ENCODE measurements at regions not wholly inside any gene's neighbourhood (a gene's known extent, or its start where the extent isn't known, plus 50 kb on each side); places are given as distances from the start of the nearest gene placed in this dataset.

GRCh38 chr15:62899090-62899493 is 143.5 kb upstream of the TPM1 start:
- no peak overlapping the region for H3K27ac ChIP-seq (ENCODE audit: low read depth, low read length, poor library complexity, severe bottlenecking)

DNA sequence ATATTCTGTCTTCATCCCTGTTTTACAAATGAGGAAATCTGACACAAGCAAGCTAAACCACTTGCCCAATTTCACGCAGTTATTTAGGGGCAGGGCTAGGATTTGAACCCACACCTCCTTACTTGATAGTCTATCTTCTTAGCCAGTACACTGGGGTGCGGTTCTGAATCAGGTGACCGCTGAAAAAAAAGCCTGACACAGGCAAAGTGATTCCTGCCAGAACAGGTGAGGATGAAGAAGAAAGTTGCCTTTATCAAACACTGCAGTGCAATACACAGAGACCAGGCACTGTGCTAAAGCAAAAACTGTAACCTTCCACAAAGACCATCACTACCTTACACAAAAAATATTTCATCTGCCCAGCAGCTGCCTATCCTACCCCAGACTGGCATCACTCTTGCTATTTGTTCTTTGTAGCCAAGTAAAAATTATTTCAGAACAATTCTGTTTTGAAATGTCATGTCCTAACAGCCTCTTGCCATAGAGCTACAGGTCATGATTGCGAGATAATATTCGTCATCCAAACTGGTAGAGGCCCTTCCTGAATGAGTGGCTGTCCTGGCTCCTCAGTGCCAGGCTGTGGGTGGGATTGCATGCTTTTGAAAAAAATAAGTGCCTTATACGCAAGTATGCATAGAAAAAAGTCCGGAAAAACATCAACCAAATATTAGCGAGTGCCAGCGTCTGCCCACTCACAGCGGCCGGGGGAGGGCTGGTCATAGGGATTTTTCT is 142.3 kb upstream of the TPM1 start:
- intact Hi-C loops (cut with micrococcal nuclease; ENCODE audit: unreplicated experiment): no loop called here
- no TSS peak for BruUV-seq (replicated peaks)
- Histone ChIP-seq H3K27ac (ENCODE audit: low read depth, low read length, poor library complexity, severe bottlenecking) (no peak overlapping the region), H3K27me3 (replicated peaks; ENCODE audit: insufficient read depth, low read depth, low read length, poor library complexity) (no peaks in the 10 kb centered on the region), H3K9me3 (ENCODE audit: low read depth, low read length, poor library complexity, severe bottlenecking) (no peaks in the 10 kb centered on the region), H3K4me1 (ENCODE audit: insufficient read depth, low read length, poor library complexity, severe bottlenecking) (peaks cover 11% of the 10 kb centered on the region), H3K4me3 (ENCODE audit: low read depth, low read length, poor library complexity, severe bottlenecking) (no peak overlapping the region), H3K36me3 (ENCODE audit: insufficient read depth, low read length, poor library complexity, severe bottlenecking) (no peaks in the 10 kb centered on the region)
- ChIA-PET CTCF (no interaction called here), POLR2A (ENCODE audit: low non-redundant PET) (no interaction called here)
- no peak for DNase-seq (ENCODE audit: low spot score)
- TF ChIP-seq, protein P1, sequence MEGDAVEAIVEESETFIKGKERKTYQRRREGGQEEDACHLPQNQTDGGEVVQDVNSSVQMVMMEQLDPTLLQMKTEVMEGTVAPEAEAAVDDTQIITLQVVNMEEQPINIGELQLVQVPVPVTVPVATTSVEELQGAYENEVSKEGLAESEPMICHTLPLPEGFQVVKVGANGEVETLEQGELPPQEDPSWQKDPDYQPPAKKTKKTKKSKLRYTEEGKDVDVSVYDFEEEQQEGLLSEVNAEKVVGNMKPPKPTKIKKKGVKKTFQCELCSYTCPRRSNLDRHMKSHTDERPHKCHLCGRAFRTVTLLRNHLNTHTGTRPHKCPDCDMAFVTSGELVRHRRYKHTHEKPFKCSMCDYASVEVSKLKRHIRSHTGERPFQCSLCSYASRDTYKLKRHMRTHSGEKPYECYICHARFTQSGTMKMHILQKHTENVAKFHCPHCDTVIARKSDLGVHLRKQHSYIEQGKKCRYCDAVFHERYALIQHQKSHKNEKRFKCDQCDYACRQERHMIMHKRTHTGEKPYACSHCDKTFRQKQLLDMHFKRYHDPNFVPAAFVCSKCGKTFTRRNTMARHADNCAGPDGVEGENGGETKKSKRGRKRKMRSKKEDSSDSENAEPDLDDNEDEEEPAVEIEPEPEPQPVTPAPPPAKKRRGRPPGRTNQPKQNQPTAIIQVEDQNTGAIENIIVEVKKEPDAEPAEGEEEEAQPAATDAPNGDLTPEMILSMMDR (conservative IDR thresholded peaks at IDR 0.05; ENCODE audit: low read depth, low read length): no peak
- TF ChIP-seq EZH2 (IDR thresholded peaks at IDR 0.05; ENCODE audit: borderline replicate concordance, low read depth, low read length, poor library complexity, severe bottlenecking): no peak

More at GRCh38 chr15:62899090-62899493, 143.5 kb upstream of the TPM1 start:
- no peak overlapping the region for H3K4me3 ChIP-seq (ENCODE audit: low read depth, low read length, poor library complexity, severe bottlenecking)
- BruUV-seq (replicated peaks): no TSS peak
- no peaks in the 10 kb centered on the region for H3K9me3 ChIP-seq (ENCODE audit: low read depth, low read length, poor library complexity, severe bottlenecking)
- CTCF ChIA-PET: no interaction called here
- DNase-seq (ENCODE audit: low spot score): no peak
- TF ChIP-seq, protein P1 (conservative IDR thresholded peaks at IDR 0.05; ENCODE audit: low read depth, low read length): no peak
- no peak for TF ChIP-seq EZH2 (IDR thresholded peaks at IDR 0.05; ENCODE audit: borderline replicate concordance, low read depth, low read length, poor library complexity, severe bottlenecking)
- no peaks in the 10 kb centered on the region for H3K36me3 ChIP-seq (ENCODE audit: insufficient read depth, low read length, poor library complexity, severe bottlenecking)
- intact Hi-C loops (cut with micrococcal nuclease; ENCODE audit: unreplicated experiment): no loop called here
- peaks cover 11% of the 10 kb centered on the region for H3K4me1 ChIP-seq (ENCODE audit: insufficient read depth, low read length, poor library complexity, severe bottlenecking)
- no peaks in the 10 kb centered on the region for H3K27me3 ChIP-seq (replicated peaks; ENCODE audit: insufficient read depth, low read depth, low read length, poor library complexity)
- POLR2A ChIA-PET (ENCODE audit: low non-redundant PET): no interaction called here

- Histone ChIP-seq H3K4me3 (ENCODE audit: low read depth, low read length, poor library complexity, severe bottlenecking) (no peak overlapping the region), H3K27me3 (replicated peaks; ENCODE audit: insufficient read depth, low read depth, low read length, poor library complexity) (no peaks in the 10 kb centered on the region), H3K9me3 (ENCODE audit: low read depth, low read length, poor library complexity, severe bottlenecking) (no peaks in the 10 kb centered on the region), H3K4me1 (ENCODE audit: insufficient read depth, low read length, poor library complexity, severe bottlenecking) (peaks cover 5% of the 10 kb centered on the region), H3K27ac (ENCODE audit: low read depth, low read length, poor library complexity, severe bottlenecking) (no peak overlapping the region), H3K36me3 (ENCODE audit: insufficient read depth, low read length, poor library complexity, severe bottlenecking) (no peaks in the 10 kb centered on the region)
- BruUV-seq (replicated peaks): no TSS peak
- TF ChIP-seq, protein P1 (conservative IDR thresholded peaks at IDR 0.05; ENCODE audit: low read depth, low read length): no peak
- no peak for TF ChIP-seq EZH2 (IDR thresholded peaks at IDR 0.05; ENCODE audit: borderline replicate concordance, low read depth, low read length, poor library complexity, severe bottlenecking)
- ChIA-PET CTCF (no interaction called here), POLR2A (ENCODE audit: low non-redundant PET) (no interaction called here)
- intact Hi-C loops (cut with micrococcal nuclease; ENCODE audit: unreplicated experiment): no loop called here
- DNase-seq (ENCODE audit: low spot score): no peak
Measured at GRCh38 chr15:62901087-62901486, 141.5 kb upstream of the TPM1 start.

Data from A673 (cell line).